PC-3 (cell line): ENCODE measurements at regions not wholly inside any gene's neighbourhood (a gene's known extent, or its start where the extent isn't known, plus 50 kb on each side); places are given as distances from the start of the nearest gene placed in this dataset.

Source experiments
- ATAC-seq: fragments of 200-7000 bp; cut with Tn5 transposase; 2 replicates; pipeline ENCODE4 v1.9.1; 2020; ENCODE audit warnings: mild to moderate bottlenecking, moderate library complexity
- BruUV-seq: library from RNA; stranded (reverse); fragments of 400-500 nt; replicated peaks from 2 replicates; lab custom pipeline; 2021; lab: Mats Ljungman, UMichigan
- CTCF ChIA-PET: fragments of 300-600 bp; sonication (Branson Sonifier 250); formaldehyde crosslinking; loops from one replicate; lab custom pipeline; 2022; ENCODE audit warnings: antibody characterized with exemption; lab: Charles Lee
- POLR2A ChIA-PET: fragments of 300-600 bp; sonication (Branson Sonifier 250); formaldehyde crosslinking; loops from one replicate; lab custom pipeline; 2022; ENCODE audit warnings: antibody characterized with exemption; ENCODE audit not compliant: unreplicated experiment; lab: Charles Lee
- DNase-seq: peaks from one replicate; pipeline ENCODE4 v3.0.0-alpha.2; 2015
- H2AFZ ChIP-seq: fragments of 300-600 bp; sonication (generic); 2 replicates; pipeline ENCODE4 v1.6.0; 2016; ENCODE audit warnings: antibody characterized with exemption, low read length
- H3F3A ChIP-seq: fragments of 300-600 bp; sonication (generic); one replicate; pipeline ENCODE4 v1.6.0; 2017; ENCODE audit warnings: antibody characterized with exemption, low read length, control low read depth, mild to moderate bottlenecking; ENCODE audit not compliant: unreplicated experiment
- H3K27ac ChIP-seq: fragments of 300-600 bp; sonication (generic); 2 replicates; pipeline ENCODE4 v1.5.1; 2016; ENCODE audit warnings: mild to moderate bottlenecking, low read length
- H3K27me3 ChIP-seq: fragments of 300-600 bp; sonication (generic); 2 replicates; pipeline ENCODE4 v1.6.1; 2016; ENCODE audit warnings: low read length, mixed read lengths
- H3K36me3 ChIP-seq: fragments of 300-600 bp; sonication (generic); 2 replicates; pipeline ENCODE4 v1.6.1; 2016; ENCODE audit warnings: low read depth, mixed run types, low read length, mixed read lengths
- H3K4me1 ChIP-seq: fragments of 300-600 bp; sonication (generic); 2 replicates; pipeline ENCODE4 v1.5.1; 2016; ENCODE audit warnings: low read length; ENCODE audit not compliant: insufficient read depth
- H3K4me2 ChIP-seq: fragments of 300-600 bp; sonication (generic); 2 replicates; pipeline ENCODE4 v1.6.0; 2016; ENCODE audit warnings: low read length
- H3K4me3 ChIP-seq: fragments of 300-600 bp; sonication (generic); 2 replicates; pipeline ENCODE4 v1.5.1; 2016; ENCODE audit warnings: mild to moderate bottlenecking, low read length, mixed read lengths
- H3K79me2 ChIP-seq: fragments of 300-600 bp; sonication (generic); 2 replicates; pipeline ENCODE4 v1.6.1; 2017; ENCODE audit warnings: low read length, mixed read lengths
- H3K9ac ChIP-seq: fragments of 300-600 bp; sonication (generic); 2 replicates; pipeline ENCODE4 v1.6.0; 2016; ENCODE audit warnings: mild to moderate bottlenecking, low read length
- H3K9me2 ChIP-seq: fragments of 300-600 bp; sonication (generic); replicated peaks from 2 replicates; pipeline ENCODE4 v1.6.1; 2016; ENCODE audit warnings: mixed run types, low read length, mixed read lengths
- H3K9me3 ChIP-seq: fragments of 300-600 bp; sonication (generic); 2 replicates; pipeline ENCODE4 v1.6.1; 2016; ENCODE audit warnings: low read length, mixed read lengths
- H4K20me1 ChIP-seq: fragments of 300-600 bp; sonication (generic); 2 replicates; pipeline ENCODE4 v1.6.1; 2016; ENCODE audit warnings: low read length, mixed read lengths
- CTCF ChIP-seq: fragments of 300-600 bp; sonication (generic); conservative IDR thresholded peaks from 2 replicates; pipeline ENCODE4 v1.5.1; 2017; ENCODE audit warnings: antibody characterized with exemption, low read depth, mild to moderate bottlenecking, low read length
- EZH2 ChIP-seq: fragments of 300-600 bp; sonication (generic); IDR thresholded peaks from one replicate; pipeline ENCODE4 v1.6.1; 2017; ENCODE audit warnings: antibody characterized with exemption, mild to moderate bottlenecking, low read length; ENCODE audit not compliant: unreplicated experiment
- EZH2phosphoT487 ChIP-seq: fragments of 300-600 bp; sonication (generic); IDR thresholded peaks from 2 replicates; pipeline ENCODE4 v1.6.1; 2018; ENCODE audit warnings: mild to moderate bottlenecking, antibody characterized with exemption, low read length, borderline replicate concordance
- intact Hi-C: fragments of 100-400 bp; cut with micrococcal nuclease; formaldehyde crosslinking; loops from 2 replicates; pipeline ENCODE4 v1.9.0; 2023

- Histone ChIP-seq H2AFZ (no peak overlapping the region), H3K36me3 (no peaks in the 10 kb centered on the region), H3K27ac (no peak overlapping the region), H3K4me3 (no peak overlapping the region), H3K9ac (no peak overlapping the region), H3K79me2 (no peaks in the 10 kb centered on the region), H3K4me1 (no peaks in the 10 kb centered on the region), H4K20me1 (no peaks in the 10 kb centered on the region), H3K4me2 (no peak overlapping the region), H3K9me2 (no peaks in the 10 kb centered on the region), H3F3A (no peaks in the 10 kb centered on the region), H3K9me3 (no peaks in the 10 kb centered on the region), H3K27me3 (no peaks in the 10 kb centered on the region)
- DNase-seq: no peak
- TF ChIP-seq CTCF: no peak
- no peak for TF ChIP-seq EZH2phosphoT487
- no peak for TF ChIP-seq EZH2
- CTCF ChIA-PET: no interaction called here
- intact Hi-C loops: no loop called here
- no TSS peak for BruUV-seq
- POLR2A ChIA-PET: no interaction called here
- ATAC-seq: no peak
Measured at GRCh38 chr12:90199006-90199405, 490.4 kb upstream of the ATP2B1 start.

- Histone ChIP-seq H3K4me3 (no peak overlapping the region), H3K79me2 (no peaks in the 10 kb centered on the region), H3K9ac (no peak overlapping the region), H3K36me3 (no peaks in the 10 kb centered on the region), H2AFZ (no peak overlapping the region), H3F3A (no peaks in the 10 kb centered on the region), H3K4me1 (no peaks in the 10 kb centered on the region), H3K9me3 (no peaks in the 10 kb centered on the region), H3K27me3 (no peaks in the 10 kb centered on the region), H3K9me2 (no peaks in the 10 kb centered on the region), H3K27ac (no peak overlapping the region), H3K4me2 (no peak overlapping the region), H4K20me1 (no peaks in the 10 kb centered on the region)
- ATAC-seq (no peak), DNase-seq (no peak)
- TF ChIP-seq EZH2: no peak
- TF ChIP-seq EZH2phosphoT487: no peak
- TF ChIP-seq CTCF: no peak
- ChIA-PET POLR2A (no interaction called here), CTCF (no interaction called here)
- intact Hi-C loops: no loop called here
- BruUV-seq: no TSS peak
Measured at GRCh38 chr12:90193500-90193899, 484.9 kb upstream of the ATP2B1 start.

GRCh38 chr12:90188857-90189256 is 480.2 kb upstream of the ATP2B1 start:
- intact Hi-C loops: no loop called here
- Histone ChIP-seq H3K4me1 (no peaks in the 10 kb centered on the region), H3K4me2 (no peak overlapping the region), H3K27me3 (no peaks in the 10 kb centered on the region), H3K4me3 (no peak overlapping the region), H3K9ac (no peak overlapping the region), H3K9me2 (no peaks in the 10 kb centered on the region), H3F3A (no peaks in the 10 kb centered on the region), H2AFZ (no peak overlapping the region), H3K27ac (no peak overlapping the region), H3K9me3 (0 out of 2 replicates have a peak, but pooled peaks cover 4% of the 10 kb centered on the region), H3K36me3 (no peaks in the 10 kb centered on the region), H4K20me1 (no peaks in the 10 kb centered on the region), H3K79me2 (no peaks in the 10 kb centered on the region)
- ChIA-PET POLR2A (no interaction called here), CTCF (no interaction called here)
- ATAC-seq (peak; percentile 22; the same call in 1 of the 2 replicates), DNase-seq (peak; percentile 32)
- TF ChIP-seq EZH2: no peak
- no peak for TF ChIP-seq CTCF
- no peak for TF ChIP-seq EZH2phosphoT487
- BruUV-seq: no TSS peak
